ENCODE measurements at regions not wholly inside any gene's neighbourhood (a gene's known extent, or its start where the extent isn't known, plus 50 kb on each side); places are given as distances from the start of the nearest gene placed in this dataset.

DNA sequence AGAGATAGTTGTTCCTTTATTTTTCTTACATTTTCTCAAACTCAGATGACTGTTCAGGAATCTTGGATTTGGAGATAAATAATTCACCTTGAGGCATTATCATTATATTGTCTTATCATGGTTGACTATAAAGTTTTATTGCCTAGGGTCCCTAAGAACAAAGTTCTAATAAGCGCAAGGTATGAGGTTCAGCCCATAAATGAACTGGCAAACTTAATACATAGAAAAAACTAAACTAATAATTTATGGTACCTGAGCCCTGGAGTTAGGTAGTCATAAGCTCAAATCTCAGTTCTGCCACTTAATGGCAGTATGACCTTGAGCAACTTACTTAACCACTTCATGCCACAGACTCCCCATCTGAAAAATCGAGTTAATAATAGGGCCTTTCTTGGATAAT lies 334.0 kb upstream of the PBX1 start:
- TF ChIP-seq CTCF (IDR thresholded peaks at IDR 0.05; ENCODE audit: extremely low read depth, low read depth, low read length) = no peak
- no peaks in the 10 kb centered on the region for H3K79me2 ChIP-seq (ENCODE audit: insufficient read depth, low read length)
- no peak overlapping the region for H3K27ac ChIP-seq (ENCODE audit: low read depth, low read length)
- no peak overlapping the region for H2AFZ ChIP-seq (ENCODE audit: low read length)
- H3K9me3 ChIP-seq (ENCODE audit: low read depth, low read length) = no peaks in the 10 kb centered on the region
- H3K27me3 ChIP-seq (ENCODE audit: insufficient read depth, low read length) = no peaks in the 10 kb centered on the region
- DNase-seq (ENCODE audit: insufficient read length, low spot score, missing footprints) = no peak
- H3K4me2 ChIP-seq (ENCODE audit: insufficient read depth, low read length) = no peak overlapping the region
- H3K4me1 ChIP-seq (ENCODE audit: insufficient read depth, low read length) = no peaks in the 10 kb centered on the region
- H3K36me3 ChIP-seq (ENCODE audit: insufficient read depth, low read length) = no peaks in the 10 kb centered on the region
- no peaks in the 10 kb centered on the region for H4K20me1 ChIP-seq (ENCODE audit: insufficient read depth, low read length)
- H3K4me3 ChIP-seq (ENCODE audit: insufficient read depth, low read length) = no peak overlapping the region

DNA sequence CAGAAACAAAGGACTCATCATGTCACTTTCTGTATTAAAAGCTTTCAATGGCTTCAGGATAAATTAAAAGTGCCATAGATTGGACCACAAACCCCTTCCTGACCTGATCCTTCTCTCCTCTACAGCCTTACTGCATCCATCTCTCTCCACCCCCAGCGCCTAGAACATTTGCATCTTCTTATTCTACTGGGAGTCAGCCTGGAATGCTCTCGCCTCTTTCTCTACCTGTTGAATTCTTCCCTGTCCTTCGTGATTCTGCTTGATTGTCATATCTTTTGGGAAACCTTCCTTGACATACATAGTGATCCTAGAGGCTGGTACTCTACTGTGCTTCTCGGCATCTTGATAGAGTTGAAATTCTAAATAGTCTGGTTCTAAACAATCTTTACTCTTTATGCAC lies 332.0 kb upstream of the PBX1 start:
- Histone ChIP-seq H4K20me1 (ENCODE audit: insufficient read depth, low read length) (no peaks in the 10 kb centered on the region), H3K4me3 (ENCODE audit: insufficient read depth, low read length) (no peak overlapping the region), H3K9me3 (ENCODE audit: low read depth, low read length) (no peaks in the 10 kb centered on the region), H3K27ac (ENCODE audit: low read depth, low read length) (no peak overlapping the region), H3K36me3 (ENCODE audit: insufficient read depth, low read length) (no peaks in the 10 kb centered on the region), H3K4me1 (ENCODE audit: insufficient read depth, low read length) (no peaks in the 10 kb centered on the region), H3K79me2 (ENCODE audit: insufficient read depth, low read length) (no peaks in the 10 kb centered on the region), H3K4me2 (ENCODE audit: insufficient read depth, low read length) (no peak overlapping the region), H2AFZ (ENCODE audit: low read length) (no peak overlapping the region), H3K27me3 (ENCODE audit: insufficient read depth, low read length) (no peaks in the 10 kb centered on the region)
- no peak for TF ChIP-seq CTCF (IDR thresholded peaks at IDR 0.05; ENCODE audit: extremely low read depth, low read depth, low read length)
- no peak for DNase-seq (ENCODE audit: insufficient read length, low spot score, missing footprints)

DNA sequence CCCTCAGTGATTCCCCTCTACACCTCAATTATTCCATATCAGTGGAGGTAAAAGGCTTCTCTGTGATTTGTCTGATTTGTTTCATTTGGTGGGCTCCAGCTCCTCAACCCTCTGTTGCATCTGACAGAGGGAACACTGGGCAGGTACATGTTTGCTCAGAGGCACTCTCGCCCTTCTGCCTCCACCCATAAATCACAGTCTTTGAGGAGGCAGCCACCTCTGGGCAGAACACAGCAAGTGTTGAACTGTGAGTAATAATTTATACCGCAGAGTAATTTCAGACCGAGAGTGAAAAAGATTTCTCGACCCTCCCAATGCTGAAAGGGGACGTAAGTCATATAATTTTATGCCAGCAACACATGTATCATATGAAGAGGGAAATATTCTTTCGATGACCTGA lies 330.1 kb upstream of the PBX1 start:
- Histone ChIP-seq H3K9me3 (ENCODE audit: low read depth, low read length) (no peaks in the 10 kb centered on the region), H4K20me1 (ENCODE audit: insufficient read depth, low read length) (no peaks in the 10 kb centered on the region), H3K27me3 (ENCODE audit: insufficient read depth, low read length) (no peaks in the 10 kb centered on the region), H3K27ac (ENCODE audit: low read depth, low read length) (no peak overlapping the region), H2AFZ (ENCODE audit: low read length) (no peak overlapping the region), H3K4me1 (ENCODE audit: insufficient read depth, low read length) (no peaks in the 10 kb centered on the region), H3K79me2 (ENCODE audit: insufficient read depth, low read length) (no peaks in the 10 kb centered on the region), H3K4me2 (ENCODE audit: insufficient read depth, low read length) (no peak overlapping the region), H3K36me3 (ENCODE audit: insufficient read depth, low read length) (no peaks in the 10 kb centered on the region), H3K4me3 (ENCODE audit: insufficient read depth, low read length) (no peak overlapping the region)
- TF ChIP-seq CTCF (IDR thresholded peaks at IDR 0.05; ENCODE audit: extremely low read depth, low read depth, low read length) = no peak
- DNase-seq (ENCODE audit: insufficient read length, low spot score, missing footprints) = no peak

DNA sequence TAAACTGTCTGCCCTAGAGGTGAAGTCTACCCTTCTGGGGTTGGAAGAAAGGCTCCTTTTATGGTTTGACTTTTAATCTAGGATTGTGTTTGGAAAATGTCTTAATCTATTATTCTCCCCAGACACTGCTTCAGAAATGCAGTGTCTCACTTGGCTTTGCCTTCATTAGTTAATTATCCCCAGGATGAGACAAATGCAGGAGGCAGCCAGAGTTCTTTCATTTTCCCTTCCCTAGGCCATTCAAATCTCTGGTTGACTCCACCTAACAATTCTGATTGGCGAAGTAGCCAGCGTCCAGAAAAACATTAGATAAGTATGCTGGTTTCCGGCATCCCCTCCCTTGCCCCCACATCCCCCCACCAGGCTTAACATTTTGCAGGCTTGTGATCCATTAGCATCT lies 325.8 kb upstream of the PBX1 start:
- H3K27ac ChIP-seq (ENCODE audit: low read depth, low read length) = no peak overlapping the region
- no peaks in the 10 kb centered on the region for H3K27me3 ChIP-seq (ENCODE audit: insufficient read depth, low read length)
- H3K79me2 ChIP-seq (ENCODE audit: insufficient read depth, low read length) = no peaks in the 10 kb centered on the region
- no peaks in the 10 kb centered on the region for H4K20me1 ChIP-seq (ENCODE audit: insufficient read depth, low read length)
- no peak overlapping the region for H3K4me3 ChIP-seq (ENCODE audit: insufficient read depth, low read length)
- H3K36me3 ChIP-seq (ENCODE audit: insufficient read depth, low read length) = no peaks in the 10 kb centered on the region
- no peak overlapping the region for H3K4me2 ChIP-seq (ENCODE audit: insufficient read depth, low read length)
- peaks cover 2% of the 10 kb centered on the region for H3K9me3 ChIP-seq (ENCODE audit: low read depth, low read length)
- TF ChIP-seq CTCF (IDR thresholded peaks at IDR 0.05; ENCODE audit: extremely low read depth, low read depth, low read length) = no peak
- H3K4me1 ChIP-seq (ENCODE audit: insufficient read depth, low read length) = no peaks in the 10 kb centered on the region
- DNase-seq (ENCODE audit: insufficient read length, low spot score, missing footprints) = no peak
- no peak overlapping the region for H2AFZ ChIP-seq (ENCODE audit: low read length)
